ENCODE measurements at regions not wholly inside any gene's neighbourhood (a gene's known extent, or its start where the extent isn't known, plus 50 kb on each side); places are given as distances from the start of the nearest gene placed in this dataset.
"Not testable (repeated sequence)": the region's sequence is repeated elsewhere in the genome, so short reads cannot be mapped to it uniquely, and the experiment has no call there.

GRCh38 chr5:124890442-124890841 is 144.0 kb upstream of the ZNF608 start:
- not testable (repeated sequence) for H3K4me1 ChIP-seq (ENCODE audit: insufficient read depth, low read length); H3K4me3 ChIP-seq (ENCODE audit: low read length); H3K27me3 ChIP-seq (ENCODE audit: insufficient read depth, low read length); H3K9me3 ChIP-seq (ENCODE audit: low read depth, low read length)

GRCh38 chr5:124891179-124891578 is 144.7 kb upstream of the ZNF608 start:
- no peaks in the 10 kb centered on the region for H3K9me3 ChIP-seq (ENCODE audit: low read depth, low read length)
- no peak overlapping the region for H3K4me3 ChIP-seq (ENCODE audit: low read length)
- no peaks in the 10 kb centered on the region for H3K27me3 ChIP-seq (ENCODE audit: insufficient read depth, low read length)
- no peaks in the 10 kb centered on the region for H3K4me1 ChIP-seq (ENCODE audit: insufficient read depth, low read length)

GRCh38 chr5:124892185-124892848 is 145.9 kb upstream of the ZNF608 start:
- Histone ChIP-seq H3K9me3 (ENCODE audit: low read depth, low read length) (no peaks in the 10 kb centered on the region), H3K4me1 (ENCODE audit: insufficient read depth, low read length) (no peaks in the 10 kb centered on the region), H3K27me3 (ENCODE audit: insufficient read depth, low read length) (no peaks in the 10 kb centered on the region), H3K4me3 (ENCODE audit: low read length) (no peak overlapping the region)

DNA sequence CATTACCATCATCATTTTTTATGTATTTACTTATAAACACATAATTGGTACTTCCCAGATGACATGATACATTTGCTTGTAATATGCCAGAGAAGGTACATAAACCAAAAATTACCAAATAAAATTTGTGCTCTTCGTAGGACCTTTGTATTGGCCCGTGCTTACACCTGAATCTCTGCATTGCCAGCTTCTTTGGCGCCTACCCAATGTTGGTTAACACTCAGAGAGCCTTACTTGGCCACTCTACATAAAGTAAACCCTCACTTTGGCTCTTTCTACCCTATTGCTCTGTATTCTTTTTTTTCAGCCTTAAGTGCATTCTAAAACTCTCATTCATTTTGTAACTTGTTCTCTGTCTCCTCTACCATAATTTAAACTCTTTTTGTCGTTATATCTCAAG is 148.1 kb upstream of the ZNF608 start:
- no peak overlapping the region for H3K4me3 ChIP-seq (ENCODE audit: low read length)
- H3K9me3 ChIP-seq (ENCODE audit: low read depth, low read length) = no peaks in the 10 kb centered on the region
- H3K27me3 ChIP-seq (ENCODE audit: insufficient read depth, low read length) = no peaks in the 10 kb centered on the region
- H3K4me1 ChIP-seq (ENCODE audit: insufficient read depth, low read length) = no peaks in the 10 kb centered on the region

- H3K4me3 ChIP-seq (ENCODE audit: low read length) = no peak overlapping the region
- no peaks in the 10 kb centered on the region for H3K27me3 ChIP-seq (ENCODE audit: insufficient read depth, low read length)
- no peaks in the 10 kb centered on the region for H3K9me3 ChIP-seq (ENCODE audit: low read depth, low read length)
- no peaks in the 10 kb centered on the region for H3K4me1 ChIP-seq (ENCODE audit: insufficient read depth, low read length)
These were observed 148.8 kb upstream of the ZNF608 start for GRCh38 chr5:124895236-124895635.

GRCh38 chr5:124901081-124901480 is 154.6 kb upstream of the ZNF608 start:
- H3K4me3 ChIP-seq (ENCODE audit: low read length) = no peak overlapping the region

DNA sequence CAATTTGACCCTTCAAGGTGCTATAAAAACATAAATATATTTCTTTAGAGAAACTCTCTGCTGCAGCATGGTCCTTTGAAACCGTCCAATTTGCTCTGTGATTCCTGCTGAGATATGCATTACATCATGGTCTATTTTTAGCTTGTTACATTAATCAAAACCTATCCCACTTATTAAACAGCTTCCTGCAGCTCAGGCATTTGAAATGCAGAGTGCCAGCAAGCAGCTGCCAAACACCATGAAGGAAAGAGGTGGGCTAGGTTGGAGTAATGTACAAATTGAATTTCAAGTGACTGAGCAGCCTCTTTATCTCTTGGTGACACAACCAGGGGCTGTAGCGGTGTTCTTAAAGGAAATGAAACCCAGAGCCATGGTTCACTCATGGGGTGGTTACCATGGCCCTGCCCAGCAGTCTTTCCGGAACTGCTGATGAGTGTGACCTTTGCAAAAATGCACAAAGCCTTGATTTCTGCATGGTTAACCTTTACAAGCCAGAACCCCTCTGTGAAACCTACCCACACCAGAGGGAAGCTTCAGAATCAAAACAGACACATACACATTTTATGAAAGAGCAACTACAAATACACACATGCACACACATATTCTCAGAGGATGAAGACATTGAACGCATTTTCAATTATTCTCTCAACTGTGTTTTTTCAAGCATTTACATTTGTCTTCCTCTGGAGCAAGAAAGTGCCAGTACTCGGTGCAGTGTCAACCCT is 155.8 kb upstream of the ZNF608 start:
- Histone ChIP-seq H3K4me1 (ENCODE audit: insufficient read depth, low read length) (peaks cover 31% of the 10 kb centered on the region), H3K4me3 (ENCODE audit: low read length) (no peak overlapping the region)

More at GRCh38 chr5:124901081-124901480, 154.6 kb upstream of the ZNF608 start:
- no peaks in the 10 kb centered on the region for H3K27me3 ChIP-seq (ENCODE audit: insufficient read depth, low read length)
- peaks cover 20% of the 10 kb centered on the region for H3K4me1 ChIP-seq (ENCODE audit: insufficient read depth, low read length)
- H3K9me3 ChIP-seq (ENCODE audit: low read depth, low read length) = no peaks in the 10 kb centered on the region

DNA sequence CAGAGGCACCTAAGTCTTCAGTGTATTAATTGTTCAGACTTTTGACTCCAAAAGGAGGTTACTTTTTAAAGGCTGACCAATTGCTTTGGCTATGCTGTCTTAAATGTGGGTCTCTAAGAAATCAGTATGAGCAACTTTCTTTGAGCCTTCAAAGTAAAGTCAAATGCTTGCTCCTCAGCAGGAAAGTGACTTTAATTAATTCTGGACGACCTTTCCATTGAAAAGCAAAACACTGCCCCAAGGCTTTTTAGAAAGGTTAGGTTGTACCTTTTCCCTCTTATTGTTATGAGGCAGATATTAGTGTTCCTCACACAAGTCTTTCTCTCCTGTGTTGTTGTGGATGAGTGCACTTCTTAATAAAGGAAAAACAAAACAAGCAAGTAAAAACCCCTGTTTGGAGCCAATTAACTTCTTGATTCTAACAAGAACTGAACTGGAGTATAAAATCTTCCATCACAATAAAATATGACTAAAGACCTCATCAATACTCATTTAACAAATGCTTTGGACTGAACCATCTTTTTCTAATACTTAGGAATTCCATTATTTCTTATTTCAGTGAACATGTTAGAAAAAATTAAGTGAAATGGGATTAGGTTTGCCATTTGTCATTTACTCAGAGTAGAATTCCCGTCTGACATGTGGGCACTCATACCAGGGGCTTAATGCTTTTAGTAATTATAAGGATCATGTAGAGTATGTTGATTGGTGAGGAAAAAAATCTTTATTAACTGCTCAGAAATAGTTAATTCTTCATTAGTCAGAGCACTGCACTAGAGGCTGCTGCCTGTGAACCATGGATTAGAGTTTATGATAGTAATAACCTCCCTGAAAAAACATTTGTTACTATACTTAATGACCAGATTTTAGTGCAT is 159.1 kb upstream of the ZNF608 start:
- Histone ChIP-seq H3K9me3 (ENCODE audit: low read depth, low read length) (no peaks in the 10 kb centered on the region), H3K4me3 (ENCODE audit: low read length) (no peak overlapping the region), H3K4me1 (ENCODE audit: insufficient read depth, low read length) (peaks cover 31% of the 10 kb centered on the region), H3K27me3 (ENCODE audit: insufficient read depth, low read length) (no peaks in the 10 kb centered on the region)

More for the DNA sequence above, 155.8 kb upstream of the ZNF608 start:
- no peaks in the 10 kb centered on the region for H3K27me3 ChIP-seq (ENCODE audit: insufficient read depth, low read length)
- no peaks in the 10 kb centered on the region for H3K9me3 ChIP-seq (ENCODE audit: low read depth, low read length)

- Histone ChIP-seq H3K4me1 (ENCODE audit: insufficient read depth, low read length) (peaks cover 31% of the 10 kb centered on the region), H3K27me3 (ENCODE audit: insufficient read depth, low read length) (no peaks in the 10 kb centered on the region), H3K4me3 (ENCODE audit: low read length) (no peak overlapping the region), H3K9me3 (ENCODE audit: low read depth, low read length) (no peaks in the 10 kb centered on the region)
These were observed 160.1 kb upstream of the ZNF608 start for GRCh38 chr5:124906339-124907097.

DNA sequence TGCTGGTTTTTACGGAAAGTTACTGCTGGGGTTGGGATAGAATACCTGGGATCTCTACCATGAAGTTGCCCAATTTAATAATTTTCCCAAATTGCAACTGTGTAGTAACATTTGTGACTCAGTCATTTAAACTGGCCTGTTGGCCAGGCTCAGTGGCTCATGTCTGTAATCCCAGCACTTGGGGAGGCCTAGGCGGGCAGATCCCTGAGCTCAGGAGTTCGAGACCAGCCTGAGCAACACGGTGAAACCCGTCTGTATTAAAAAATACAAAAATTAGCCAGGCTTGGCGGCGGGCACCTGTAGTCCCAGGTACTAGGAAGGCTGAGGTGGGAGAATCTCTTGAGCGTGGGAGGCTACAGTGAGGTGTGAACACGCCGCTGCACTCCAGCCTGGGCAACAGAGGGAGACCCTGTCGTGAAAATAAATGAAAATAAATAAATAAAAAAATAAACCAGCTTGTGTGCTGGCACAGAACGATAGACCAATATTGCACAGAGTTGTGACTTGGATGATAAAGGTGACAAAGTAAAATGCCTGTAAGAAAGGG is 160.7 kb upstream of the ZNF608 start:
- no peaks in the 10 kb centered on the region for H3K27me3 ChIP-seq (ENCODE audit: insufficient read depth, low read length)
- H3K4me1 ChIP-seq (ENCODE audit: insufficient read depth, low read length) = peaks cover 24% of the 10 kb centered on the region
- H3K9me3 ChIP-seq (ENCODE audit: low read depth, low read length) = no peaks in the 10 kb centered on the region
- no peak overlapping the region for H3K4me3 ChIP-seq (ENCODE audit: low read length)

DNA sequence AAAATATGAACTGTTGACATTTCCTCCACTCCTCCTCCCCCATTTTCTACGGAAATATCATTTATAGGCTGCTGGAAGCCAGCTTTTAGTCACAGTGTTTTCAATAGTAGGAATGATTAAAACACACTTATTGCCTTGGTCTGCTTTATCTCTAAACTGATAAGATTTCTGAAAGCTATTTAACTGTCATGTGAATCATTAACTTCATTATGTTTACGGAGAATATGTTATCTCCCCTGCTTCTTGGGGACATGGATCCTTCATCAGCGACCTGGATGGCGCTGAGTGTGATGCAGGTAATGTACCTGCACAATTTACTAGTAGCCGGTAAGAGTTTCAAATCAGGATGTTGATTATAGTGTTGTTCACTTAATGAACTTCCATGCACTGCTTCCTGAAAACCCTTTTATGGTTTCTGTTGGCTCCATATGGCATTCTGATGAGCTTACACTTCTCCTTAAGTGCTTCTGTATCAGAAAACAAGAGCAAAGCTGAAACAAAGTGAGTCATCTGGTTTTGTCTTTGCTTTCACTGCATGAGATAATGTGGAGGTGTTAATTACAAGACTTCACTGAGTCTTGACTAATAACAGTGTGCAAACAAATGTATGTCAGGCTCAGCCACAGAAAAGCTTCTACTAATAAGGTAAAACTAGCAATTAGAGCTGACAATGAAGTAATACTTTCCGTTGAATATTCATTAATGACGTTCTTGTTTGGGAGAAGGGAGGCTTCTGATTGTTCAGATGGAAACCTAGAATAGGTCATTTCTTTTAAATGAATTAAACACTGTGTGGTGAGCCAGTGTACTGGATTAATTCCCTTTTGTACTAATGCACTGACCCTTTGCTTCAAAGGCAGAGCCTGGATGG is 162.4 kb upstream of the ZNF608 start:
- Histone ChIP-seq H3K4me3 (ENCODE audit: low read length) (no peak overlapping the region), H3K27me3 (ENCODE audit: insufficient read depth, low read length) (no peaks in the 10 kb centered on the region), H3K9me3 (ENCODE audit: low read depth, low read length) (no peaks in the 10 kb centered on the region), H3K4me1 (ENCODE audit: insufficient read depth, low read length) (peaks cover 15% of the 10 kb centered on the region)

DNA sequence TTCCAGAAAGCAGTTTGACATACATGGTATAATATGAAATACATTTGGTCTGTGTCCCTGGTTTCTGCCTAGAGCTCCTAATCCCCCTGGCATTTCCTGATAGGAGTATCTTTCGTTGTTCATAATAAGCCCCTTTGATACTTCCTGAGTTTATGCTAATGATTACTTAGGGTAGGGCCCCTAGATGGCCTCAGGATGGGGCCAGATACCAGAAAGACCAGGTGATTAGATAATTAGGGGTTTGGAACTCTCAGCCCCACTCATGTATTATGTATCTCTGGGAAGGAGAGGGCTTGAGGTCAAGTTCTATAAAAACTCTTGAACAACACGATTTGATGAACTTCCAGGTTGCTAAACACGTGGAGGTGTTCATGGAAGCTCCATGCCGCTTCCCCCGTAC is 163.3 kb upstream of the ZNF608 start:
- Histone ChIP-seq H3K4me1 (ENCODE audit: insufficient read depth, low read length) (peaks cover 15% of the 10 kb centered on the region), H3K9me3 (ENCODE audit: low read depth, low read length) (no peaks in the 10 kb centered on the region), H3K4me3 (ENCODE audit: low read length) (no peak overlapping the region), H3K27me3 (ENCODE audit: insufficient read depth, low read length) (no peaks in the 10 kb centered on the region)

GRCh38 chr5:124910354-124911016 is 164.0 kb upstream of the ZNF608 start:
- H3K4me1 ChIP-seq (ENCODE audit: insufficient read depth, low read length) = peaks cover 15% of the 10 kb centered on the region

More at GRCh38 chr5:124910354-124911016, 164.0 kb upstream of the ZNF608 start:
- H3K4me3 ChIP-seq (ENCODE audit: low read length) = no peak overlapping the region
- no peaks in the 10 kb centered on the region for H3K9me3 ChIP-seq (ENCODE audit: low read depth, low read length)
- no peaks in the 10 kb centered on the region for H3K27me3 ChIP-seq (ENCODE audit: insufficient read depth, low read length)

Data from mononuclear cell (primary cell).